ENCODE measurements at regions not wholly inside any gene's neighbourhood (a gene's known extent, or its start where the extent isn't known, plus 50 kb on each side); places are given as distances from the start of the nearest gene placed in this dataset.

- Histone ChIP-seq H3K4me3 (ENCODE audit: insufficient read depth, low read depth, low read length) (no peak overlapping the region), H3K27ac (ENCODE audit: insufficient read depth, low read length) (no peak overlapping the region), H3K9me3 (ENCODE audit: control insufficient read depth, insufficient read depth, low read length) (no peaks in the 10 kb centered on the region), H2AK5ac (ENCODE audit: low read depth, low read length) (no peak overlapping the region), H3K9me1 (ENCODE audit: insufficient read depth, low read length) (no peaks in the 10 kb centered on the region), H3K14ac (replicated peaks; ENCODE audit: low read depth, low read length) (no peak overlapping the region), H3K4me2 (ENCODE audit: low read depth, low read length) (no peak overlapping the region), H2AK9ac (replicated peaks; ENCODE audit: low read depth, low read length, poor library complexity) (no peak overlapping the region), H2BK20ac (ENCODE audit: low read depth, low read length) (no peak overlapping the region), H3K18ac (ENCODE audit: low read depth, low read length) (no peak overlapping the region), H3K27me3 (ENCODE audit: control insufficient read depth, insufficient read depth, low read length) (no peaks in the 10 kb centered on the region), H4K5ac (ENCODE audit: low read depth, low read length) (no peak overlapping the region), H4K8ac (ENCODE audit: low read depth in 2 of 2, low read length in 2 of 2) (no peak overlapping the region), H4K20me1 (ENCODE audit: insufficient read depth, low read length) (no peaks in the 10 kb centered on the region), H2BK5ac (ENCODE audit: low read depth, low read length, poor library complexity, severe bottlenecking) (no peak overlapping the region), H2BK120ac (ENCODE audit: low read depth, low read length) (no peak overlapping the region), H4K91ac (ENCODE audit: insufficient read depth, low read depth, low read length) (no peak overlapping the region), H2AFZ (replicated peaks; ENCODE audit: low read length, poor library complexity) (no peak overlapping the region), H3K36me3 (ENCODE audit: control insufficient read depth, insufficient read depth, low read length) (no peaks in the 10 kb centered on the region), H3K9ac (ENCODE audit: low read depth, low read length) (no peak overlapping the region), H3K4me1 (ENCODE audit: control insufficient read depth, insufficient read depth, low read length) (no peaks in the 10 kb centered on the region), H3K23ac (ENCODE audit: low read depth, low read length) (no peak overlapping the region), H2BK15ac (ENCODE audit: low read depth, low read length) (no peak overlapping the region), H3K79me1 (ENCODE audit: low read depth in 1 of 2, low read length in 2 of 2) (no peaks in the 10 kb centered on the region), H3K56ac (ENCODE audit: extremely low read depth, insufficient read depth, low read length) (no peak overlapping the region), H3K4ac (ENCODE audit: low read depth, low read length) (no peak overlapping the region)
- DNase-seq, result no peak
- no peak for ATAC-seq (ENCODE audit: low read depth)
- no CpG with 5 or more reads among the region's 1 CpG for WGBS, 2 experiments (ENCODE audit: extremely low coverage in 2 of 2, insufficient read length in 1 of 2)
- CTCF ChIA-PET, result no interaction called here
- dilution Hi-C loops (cut with HindIII; ENCODE audit: low sequenced_read_pairs, unreplicated experiment) (no loop called here), intact Hi-C loops (cut with micrococcal nuclease) (no loop called here), in situ Hi-C loops (cut with MboI; ENCODE audit: low sequenced_read_pairs) (no loop called here)
- POLR2A ChIA-PET (ENCODE audit: unreplicated experiment), result no interaction called here
- TF ChIP-seq MXI1 (IDR thresholded peaks at IDR 0.05; ENCODE audit: borderline replicate concordance, low read depth, low read length) (no peak), MAFK (IDR thresholded peaks at IDR 0.05; ENCODE audit: low read depth, low read length) (no peak), RCOR1 (IDR thresholded peaks at IDR 0.05; ENCODE audit: insufficient replicate concordance, low read length) (no peak), FOS (IDR thresholded peaks at IDR 0.05; ENCODE audit: low read depth, low read length) (no peak), SMC3 (IDR thresholded peaks at IDR 0.05; ENCODE audit: low read depth, low read length) (no peak), CEBPB (IDR thresholded peaks at IDR 0.05; ENCODE audit: low read depth, low read length) (no peak), RFX5 (IDR thresholded peaks at IDR 0.05; ENCODE audit: low read depth, low read length) (no peak), RAD21 (IDR thresholded peaks at IDR 0.05; ENCODE audit: low read length) (no peak)
- TF ChIP-seq, protein P1, sequence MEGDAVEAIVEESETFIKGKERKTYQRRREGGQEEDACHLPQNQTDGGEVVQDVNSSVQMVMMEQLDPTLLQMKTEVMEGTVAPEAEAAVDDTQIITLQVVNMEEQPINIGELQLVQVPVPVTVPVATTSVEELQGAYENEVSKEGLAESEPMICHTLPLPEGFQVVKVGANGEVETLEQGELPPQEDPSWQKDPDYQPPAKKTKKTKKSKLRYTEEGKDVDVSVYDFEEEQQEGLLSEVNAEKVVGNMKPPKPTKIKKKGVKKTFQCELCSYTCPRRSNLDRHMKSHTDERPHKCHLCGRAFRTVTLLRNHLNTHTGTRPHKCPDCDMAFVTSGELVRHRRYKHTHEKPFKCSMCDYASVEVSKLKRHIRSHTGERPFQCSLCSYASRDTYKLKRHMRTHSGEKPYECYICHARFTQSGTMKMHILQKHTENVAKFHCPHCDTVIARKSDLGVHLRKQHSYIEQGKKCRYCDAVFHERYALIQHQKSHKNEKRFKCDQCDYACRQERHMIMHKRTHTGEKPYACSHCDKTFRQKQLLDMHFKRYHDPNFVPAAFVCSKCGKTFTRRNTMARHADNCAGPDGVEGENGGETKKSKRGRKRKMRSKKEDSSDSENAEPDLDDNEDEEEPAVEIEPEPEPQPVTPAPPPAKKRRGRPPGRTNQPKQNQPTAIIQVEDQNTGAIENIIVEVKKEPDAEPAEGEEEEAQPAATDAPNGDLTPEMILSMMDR (conservative IDR thresholded peaks at IDR 0.05; ENCODE audit: low read depth, low read length), result no peak
- BruUV-seq (replicated peaks), result no TSS peak
Observed at GRCh38 chr5:106737111-106737510, 933.6 kb downstream of the EFNA5 start.

Data from IMR-90 (cell line).